ENCODE measurements at regions not wholly inside any gene's neighbourhood (a gene's known extent, or its start where the extent isn't known, plus 50 kb on each side); places are given as distances from the start of the nearest gene placed in this dataset.

DNA sequence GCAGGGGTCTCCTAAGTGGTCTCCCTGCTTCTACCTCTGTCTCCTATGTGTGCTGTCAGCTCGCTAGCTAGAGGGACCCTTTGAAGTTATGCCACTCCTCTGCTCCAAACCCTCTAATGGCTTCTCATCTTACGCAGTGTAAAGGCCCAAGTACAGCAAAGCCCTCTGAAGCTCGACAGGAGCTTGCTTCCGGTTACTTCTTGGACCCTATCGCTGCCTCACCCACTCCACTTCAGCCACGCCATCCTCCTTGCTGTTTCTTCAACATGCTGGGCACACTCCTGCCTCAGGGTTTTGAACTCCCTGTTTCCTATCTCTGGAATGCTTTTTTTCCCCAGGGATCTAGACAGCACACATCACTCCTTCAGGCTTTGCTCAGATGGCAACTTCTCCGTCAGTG lies 102.3 kb upstream of the F3 start:
- 87 to 88% methylated on average over 7 of the region's 7 CpGs for WGBS, 2 donors (ENCODE audit: low coverage in 1 of 2)
- ATAC-seq = no peak
- Histone ChIP-seq H3K27ac (no peak overlapping the region), H3K4me3 (no peak overlapping the region), H3K9me3 (peaks cover 0 to 4% (median 0%) of the 10 kb centered on the region in 3 donors), H3K36me3 (no peaks in the 10 kb centered on the region), H3K4me1 (peaks cover 0 to 16% (median 7%) of the 10 kb centered on the region in 3 donors), H3K27me3 (no peaks in the 10 kb centered on the region)
- TF ChIP-seq POLR2AphosphoS5 (IDR thresholded peaks at IDR 0.05) (no peak), CTCF (IDR thresholded peaks at IDR 0.05) (no peak), EP300 (IDR thresholded peaks at IDR 0.05) (no peak), POLR2A (IDR thresholded peaks at IDR 0.05) (no peak)

GRCh38 chr1:94642617-94643321 lies 101.2 kb upstream of the F3 start:
- no peaks in the 10 kb centered on the region for H3K36me3 ChIP-seq
- H3K4me1 ChIP-seq = peaks cover 0 to 6% (median 2%) of the 10 kb centered on the region in 3 donors
- ATAC-seq = no peak
- no peaks in the 10 kb centered on the region for H3K27me3 ChIP-seq
- no peak overlapping the region for H3K27ac ChIP-seq
- TF ChIP-seq CTCF (IDR thresholded peaks at IDR 0.05) = no peak
- TF ChIP-seq POLR2AphosphoS5 (IDR thresholded peaks at IDR 0.05) = no peak
- no peak for TF ChIP-seq POLR2A (IDR thresholded peaks at IDR 0.05)
- no peak for TF ChIP-seq EP300 (IDR thresholded peaks at IDR 0.05)
- 93% methylated on average over 3 to 6 of the region's 6 CpGs for WGBS, 2 donors (ENCODE audit: low coverage in 1 of 2)
- H3K4me3 ChIP-seq = no peak overlapping the region
- H3K9me3 ChIP-seq = peaks cover 0 to 4% (median 0%) of the 10 kb centered on the region in 3 donors

DNA sequence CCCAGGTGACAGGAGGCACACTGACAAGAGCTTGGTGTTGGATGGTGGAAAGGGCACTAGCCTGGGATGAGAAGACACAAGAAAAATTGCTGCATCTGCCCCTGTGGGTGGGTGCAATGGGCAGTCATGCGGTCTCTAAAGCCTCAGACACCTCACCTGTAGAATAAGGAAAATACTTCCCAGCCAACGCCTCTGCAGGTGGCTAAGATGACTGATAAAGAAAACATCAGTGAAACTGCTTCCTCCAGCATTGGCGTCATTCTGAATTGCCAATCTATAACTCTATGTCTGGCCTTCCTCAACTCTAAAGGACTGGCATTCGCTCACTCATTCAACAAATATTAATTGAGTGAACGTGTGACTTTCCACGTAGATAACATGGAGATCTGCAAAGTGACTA lies 100.4 kb upstream of the F3 start:
- Histone ChIP-seq H3K27ac (no peak overlapping the region), H3K9me3 (peaks cover 0 to 4% (median 0%) of the 10 kb centered on the region in 3 donors), H3K4me1 (no peaks in the 10 kb centered on the region), H3K27me3 (no peaks in the 10 kb centered on the region), H3K36me3 (no peaks in the 10 kb centered on the region), H3K4me3 (no peak overlapping the region)
- TF ChIP-seq EP300 (IDR thresholded peaks at IDR 0.05) (no peak), POLR2AphosphoS5 (IDR thresholded peaks at IDR 0.05) (no peak), POLR2A (IDR thresholded peaks at IDR 0.05) (no peak), CTCF (IDR thresholded peaks at IDR 0.05) (no peak)
- ATAC-seq = no peak
- 86 to 88% methylated on average over 4 to 6 of the region's 6 CpGs for WGBS, 2 donors (ENCODE audit: low coverage in 1 of 2)

- no peak for ATAC-seq
- Histone ChIP-seq H3K4me3 (no peak overlapping the region), H3K27me3 (no peaks in the 10 kb centered on the region), H3K9me3 (peaks cover 0 to 4% (median 0%) of the 10 kb centered on the region in 3 donors), H3K36me3 (no peaks in the 10 kb centered on the region), H3K27ac (no peak overlapping the region), H3K4me1 (peaks cover 0 to 6% (median 0%) of the 10 kb centered on the region in 3 donors)
- WGBS, 2 donors (ENCODE audit: low coverage in 1 of 2) = 100% methylated on average over 2 of the region's 2 CpGs
- TF ChIP-seq POLR2AphosphoS5 (IDR thresholded peaks at IDR 0.05) = no peak
- TF ChIP-seq CTCF (IDR thresholded peaks at IDR 0.05) = no peak
- TF ChIP-seq EP300 (IDR thresholded peaks at IDR 0.05) = no peak
- TF ChIP-seq POLR2A (IDR thresholded peaks at IDR 0.05) = no peak
These were observed 98.6 kb upstream of the F3 start for GRCh38 chr1:94640125-94640524.

GRCh38 chr1:94637121-94637520 lies 95.6 kb upstream of the F3 start:
- WGBS, 2 donors (ENCODE audit: low coverage in 1 of 2) = 63 to 85% methylated on average over 3 of the region's 3 CpGs
- Histone ChIP-seq H3K9me3 (peaks cover 0 to 4% (median 0%) of the 10 kb centered on the region in 3 donors), H3K4me1 (peaks cover 0 to 6% (median 0%) of the 10 kb centered on the region in 3 donors), H3K27ac (peak overlapping the region in 1 of 4 donors; percentile 52), H3K4me3 (no peak overlapping the region), H3K36me3 (no peaks in the 10 kb centered on the region), H3K27me3 (no peaks in the 10 kb centered on the region)
- TF ChIP-seq POLR2A (IDR thresholded peaks at IDR 0.05) (no peak), CTCF (IDR thresholded peaks at IDR 0.05) (no peak), EP300 (IDR thresholded peaks at IDR 0.05) (no peak), POLR2AphosphoS5 (IDR thresholded peaks at IDR 0.05) (no peak)
- ATAC-seq = no peak
